Stomach (tissue), 8 donors: ENCODE measurements at regions not wholly inside any gene's neighbourhood (a gene's known extent, or its start where the extent isn't known, plus 50 kb on each side); places are given as distances from the start of the nearest gene placed in this dataset.

Experiments used
- DNase-seq, 2 donors: peaks; one replicate each; pipeline versions ENCODE4 v3.0.0 to v3.0.0-alpha.2; 2013 to 2019
- H3K27ac ChIP-seq, 5 donors: fragments of 200-600 bp in 4 of 5; sonication (generic) in 4 of 5; one replicate each; pipeline ENCODE4 v1.5.1; 2013 to 2019; ENCODE audit warnings: mild to moderate bottlenecking in 1 of 5, moderate library complexity in 1 of 5
- H3K27me3 ChIP-seq, 3 donors: fragments of 200-600 bp; sonication (generic); one replicate each; pipeline ENCODE4 v1.5.1; 2017 to 2019; ENCODE audit warnings: mixed run types in 1 of 3
- H3K36me3 ChIP-seq, 4 donors: fragments of 200-600 bp; sonication (generic); 1 replicate in 3 of 4; 2 replicates in 1 of 4; pipeline ENCODE4 v1.5.1; 2016 to 2019
- H3K4me1 ChIP-seq, 4 donors: fragments of 200-600 bp; sonication (generic); one replicate each; pipeline ENCODE4 v1.5.1; 2016 to 2019
- H3K4me3 ChIP-seq, 4 donors: fragments of 200-600 bp; sonication (generic) in 3 of 4; one replicate each; pipeline ENCODE4 v1.5.1; 2016 to 2019; ENCODE audit warnings: mild to moderate bottlenecking in 1 of 4
- H3K9me3 ChIP-seq, 4 donors: fragments of 200-600 bp; sonication (generic); one replicate each; pipeline ENCODE4 v1.5.1; 2016 to 2019
- CTCF ChIP-seq, 7 experiments: fragments of 450-650 bp in 4 of 7; fragments of 200-600 bp in 3 of 7; sonication (generic) in 3 of 7; IDR thresholded peaks; one replicate each; pipeline ENCODE4 v1.5.1; 2016 to 2019; ENCODE audit warnings: antibody characterized with exemption in 7 of 7, control low read depth in 2 of 7, mild to moderate bottlenecking in 1 of 7
- EP300 ChIP-seq: sonication (generic); formaldehyde crosslinking; IDR thresholded peaks from one replicate; pipeline ENCODE4 v1.6.1; 2017; ENCODE audit warnings: antibody characterized with exemption
- POLR2A ChIP-seq, 4 donors: fragments of 450-650 bp; IDR thresholded peaks; one replicate each; pipeline ENCODE4 v1.6.1; 2016; ENCODE audit warnings: antibody characterized with exemption in 4 of 4, control low read depth in 2 of 4, mild to moderate bottlenecking in 1 of 4, moderate library complexity in 1 of 4
- POLR2AphosphoS5 ChIP-seq, 3 donors: sonication (generic); formaldehyde crosslinking; IDR thresholded peaks; one replicate each; pipeline ENCODE4 v1.6.1; 2016; ENCODE audit warnings: antibody characterized with exemption in 3 of 3
- WGBS, 5 donors: extraction: QIAGEN DNeasy Blood & Tissue Kit in 3 of 5; methylation state at CpG; one replicate each; pipeline versions ENCODE4 v1.1.5 to v1.1.7; 2013 to 2018; 5-methylcytosine and 5-hydroxymethylcytosine counted together
- intact Hi-C: fragments of 100-400 bp; cut with DNase I; formaldehyde crosslinking; loops from one replicate; pipeline ENCODE4 v1.15.1; 2023; ENCODE audit warnings: low total_unique reads
- donor health status: healthy with polysubstance abuse.
- donor health status: Bipolar disorder and iron deficiency.
- donor health status: healthy.

- WGBS, 5 donors: 34 to 70% (median 53%) methylated on average over 1 of the region's 1 CpG
- intact Hi-C loops: loop anchor here (10.0 kb wide), 1 partner anchor 89 kb away; a partner anchor contains a TSS
- H3K27ac ChIP-seq: no peak overlapping the region
These were observed 160.1 kb downstream of the HAUS1 start for GRCh38 chr18:46264255-46264654.

GRCh38 chr18:46265196-46266156, 161.3 kb downstream of the HAUS1 start:
- H3K36me3 ChIP-seq: peaks cover 9 to 51% (median 40%) of the 10 kb centered on the region in 4 donors
- intact Hi-C loops: loop anchor here (10.0 kb wide), 1 partner anchor 91 kb away; a partner anchor contains a TSS
- H3K27ac ChIP-seq: no peak overlapping the region
- 87 to 96% (median 89%) methylated on average over 4 of the region's 4 CpGs for whole genome bisulfite sequencing, 5 donors
- peaks cover 0 to 28% (median 10%) of the 10 kb centered on the region in 4 donors for H3K4me1 ChIP-seq
- TF ChIP-seq CTCF (IDR thresholded peaks at IDR 0.05): no peak
- TF ChIP-seq EP300: no peak
- TF ChIP-seq POLR2A (IDR thresholded peaks at IDR 0.05): no peak
- TF ChIP-seq POLR2AphosphoS5 (IDR thresholded peaks at IDR 0.05): no peak
- H3K9me3 ChIP-seq: no peaks in the 10 kb centered on the region
- H3K4me3 ChIP-seq: no peak overlapping the region
- no peaks in the 10 kb centered on the region for H3K27me3 ChIP-seq
- DNase-seq: no peak

More at GRCh38 chr18:46264255-46264654, 160.1 kb downstream of the HAUS1 start:
- no peak for TF ChIP-seq EP300
- TF ChIP-seq POLR2A (IDR thresholded peaks at IDR 0.05): no peak
- no peak for TF ChIP-seq CTCF (IDR thresholded peaks at IDR 0.05)
- TF ChIP-seq POLR2AphosphoS5 (IDR thresholded peaks at IDR 0.05): no peak
- H3K4me1 ChIP-seq: peaks cover 0 to 33% (median 16%) of the 10 kb centered on the region in 4 donors
- peaks cover 9 to 49% (median 40%) of the 10 kb centered on the region in 4 donors for H3K36me3 ChIP-seq
- no peaks in the 10 kb centered on the region for H3K9me3 ChIP-seq
- H3K27me3 ChIP-seq: no peaks in the 10 kb centered on the region
- no peak overlapping the region for H3K4me3 ChIP-seq
- no peak for DNase-seq

- Histone ChIP-seq H3K4me3 (no peak overlapping the region), H3K27me3 (no peaks in the 10 kb centered on the region), H3K9me3 (no peaks in the 10 kb centered on the region), H3K4me1 (peaks cover 0 to 18% (median 1%) of the 10 kb centered on the region in 4 donors), H3K36me3 (peaks cover 9 to 51% (median 40%) of the 10 kb centered on the region in 4 donors), H3K27ac (no peak overlapping the region)
- DNase-seq: no peak
- intact Hi-C loops: loop anchor here (10.0 kb wide), 1 partner anchor 92 kb away; a partner anchor contains a TSS
- WGBS, 5 donors: 54 to 73% (median 68%) methylated on average over 3 of the region's 3 CpGs
- TF ChIP-seq EP300: no peak
- no peak for TF ChIP-seq POLR2AphosphoS5 (IDR thresholded peaks at IDR 0.05)
- no peak for TF ChIP-seq CTCF (IDR thresholded peaks at IDR 0.05)
- no peak for TF ChIP-seq POLR2A (IDR thresholded peaks at IDR 0.05)
These were observed 162.3 kb downstream of the HAUS1 start for GRCh38 chr18:46266473-46266872.

- Histone ChIP-seq H3K27me3 (no peaks in the 10 kb centered on the region), H3K36me3 (peaks cover 2 to 38% (median 29%) of the 10 kb centered on the region in 4 donors), H3K4me3 (no peak overlapping the region), H3K9me3 (no peaks in the 10 kb centered on the region), H3K4me1 (peaks cover 0 to 8% (median 0%) of the 10 kb centered on the region in 4 donors), H3K27ac (no peak overlapping the region)
- WGBS, 5 donors: 62 to 93% (median 86%) methylated on average over 2 of the region's 2 CpGs
- intact Hi-C loops: loop anchor here (10.0 kb wide), 1 partner anchor 94 kb away; a partner anchor contains a TSS
- TF ChIP-seq CTCF (IDR thresholded peaks at IDR 0.05): no peak
- TF ChIP-seq POLR2A (IDR thresholded peaks at IDR 0.05): no peak
- no peak for TF ChIP-seq POLR2AphosphoS5 (IDR thresholded peaks at IDR 0.05)
- TF ChIP-seq EP300: no peak
- DNase-seq: no peak
These were observed 164.5 kb downstream of the HAUS1 start for GRCh38 chr18:46268671-46269070.
